ENCODE measurements at regions not wholly inside any gene's neighbourhood (a gene's known extent, or its start where the extent isn't known, plus 50 kb on each side); places are given as distances from the start of the nearest gene placed in this dataset.

DNA sequence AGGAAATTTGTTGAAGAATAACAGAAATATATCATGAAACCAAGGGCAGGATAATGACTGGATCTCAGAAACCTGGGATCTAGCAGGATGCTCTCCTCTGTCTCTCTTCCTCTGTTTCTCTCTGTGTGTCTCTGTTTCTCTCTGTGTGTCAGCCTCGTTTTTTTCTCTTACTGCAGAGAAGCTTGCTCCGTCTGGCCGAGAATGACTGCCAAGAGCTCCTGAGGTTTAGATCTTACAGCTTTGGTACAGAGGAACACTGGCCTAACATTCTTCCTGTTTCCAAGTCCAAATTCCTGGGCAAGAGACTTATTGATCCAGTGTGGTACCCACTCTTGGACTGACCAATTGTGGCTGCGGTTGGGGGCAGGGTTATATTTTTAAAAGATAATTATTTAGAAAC, 564.0 kb downstream of the XPNPEP1 start:
- Histone ChIP-seq H3K4me3 (ENCODE audit: low read depth, low read length) (no peak overlapping the region), H3K4me1 (no peaks in the 10 kb centered on the region), H3K36me3 (no peaks in the 10 kb centered on the region), H3K9me3 (no peaks in the 10 kb centered on the region), H3K27me3 (no peaks in the 10 kb centered on the region)
- TF ChIP-seq, protein P1, sequence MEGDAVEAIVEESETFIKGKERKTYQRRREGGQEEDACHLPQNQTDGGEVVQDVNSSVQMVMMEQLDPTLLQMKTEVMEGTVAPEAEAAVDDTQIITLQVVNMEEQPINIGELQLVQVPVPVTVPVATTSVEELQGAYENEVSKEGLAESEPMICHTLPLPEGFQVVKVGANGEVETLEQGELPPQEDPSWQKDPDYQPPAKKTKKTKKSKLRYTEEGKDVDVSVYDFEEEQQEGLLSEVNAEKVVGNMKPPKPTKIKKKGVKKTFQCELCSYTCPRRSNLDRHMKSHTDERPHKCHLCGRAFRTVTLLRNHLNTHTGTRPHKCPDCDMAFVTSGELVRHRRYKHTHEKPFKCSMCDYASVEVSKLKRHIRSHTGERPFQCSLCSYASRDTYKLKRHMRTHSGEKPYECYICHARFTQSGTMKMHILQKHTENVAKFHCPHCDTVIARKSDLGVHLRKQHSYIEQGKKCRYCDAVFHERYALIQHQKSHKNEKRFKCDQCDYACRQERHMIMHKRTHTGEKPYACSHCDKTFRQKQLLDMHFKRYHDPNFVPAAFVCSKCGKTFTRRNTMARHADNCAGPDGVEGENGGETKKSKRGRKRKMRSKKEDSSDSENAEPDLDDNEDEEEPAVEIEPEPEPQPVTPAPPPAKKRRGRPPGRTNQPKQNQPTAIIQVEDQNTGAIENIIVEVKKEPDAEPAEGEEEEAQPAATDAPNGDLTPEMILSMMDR (IDR thresholded peaks at IDR 0.05; ENCODE audit: low read depth, low read length) = no peak
- no peak for DNase-seq

GRCh38 chr10:109358325-109358724, 565.0 kb downstream of the XPNPEP1 start:
- Histone ChIP-seq H3K27me3 (no peaks in the 10 kb centered on the region), H3K36me3 (no peaks in the 10 kb centered on the region), H3K4me1 (no peaks in the 10 kb centered on the region), H3K9me3 (no peaks in the 10 kb centered on the region), H3K4me3 (ENCODE audit: low read depth, low read length) (no peak overlapping the region)
- DNase-seq = no peak
- TF ChIP-seq, protein P1 (IDR thresholded peaks at IDR 0.05; ENCODE audit: low read depth, low read length) = no peak

DNA sequence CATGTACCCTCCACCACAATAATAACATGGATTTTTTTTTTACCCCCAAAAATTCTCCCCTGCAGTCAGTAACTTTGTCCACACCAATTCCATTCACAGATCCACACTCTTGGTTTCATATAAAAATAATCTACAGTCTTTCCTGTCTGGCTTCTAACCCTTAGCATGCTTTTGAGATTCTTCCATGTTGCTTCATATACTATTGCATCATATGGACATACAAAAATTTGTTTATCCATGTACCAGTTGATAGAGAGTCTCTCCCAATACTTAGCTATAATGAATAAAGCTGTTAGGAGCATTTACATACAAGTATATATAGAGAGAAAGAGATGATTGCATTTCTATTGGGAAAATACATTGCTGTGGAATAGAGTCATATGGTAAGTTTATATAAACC, 575.0 kb downstream of the XPNPEP1 start:
- H3K4me1 ChIP-seq = no peaks in the 10 kb centered on the region
- no peaks in the 10 kb centered on the region for H3K9me3 ChIP-seq
- H3K36me3 ChIP-seq = no peaks in the 10 kb centered on the region

DNA sequence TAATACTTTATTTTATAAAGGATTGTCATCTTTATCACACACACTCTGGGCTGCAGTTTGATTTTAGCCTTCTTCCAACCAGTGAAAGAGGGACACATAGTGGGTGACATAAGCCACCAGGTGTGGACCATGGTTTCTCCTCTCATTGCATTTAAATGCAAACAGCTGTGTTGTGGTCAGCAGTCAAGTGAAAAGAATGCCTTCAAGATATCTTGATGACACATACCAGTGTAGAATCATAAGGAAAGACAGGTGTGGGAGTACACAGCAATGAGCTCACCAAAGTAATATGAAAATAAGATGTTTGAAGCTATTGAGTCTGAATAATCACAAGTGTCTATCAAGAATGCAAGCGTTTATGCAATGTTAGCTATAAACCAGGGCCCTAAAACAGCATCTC, 580.0 kb downstream of the XPNPEP1 start:
- no peaks in the 10 kb centered on the region for H3K27me3 ChIP-seq
- no peaks in the 10 kb centered on the region for H3K4me1 ChIP-seq
- no peaks in the 10 kb centered on the region for H3K36me3 ChIP-seq
- no peak overlapping the region for H3K4me3 ChIP-seq (ENCODE audit: low read depth, low read length)
- TF ChIP-seq, protein P1 (IDR thresholded peaks at IDR 0.05; ENCODE audit: low read depth, low read length) = no peak
- H3K9me3 ChIP-seq = no peaks in the 10 kb centered on the region
- DNase-seq = no peak

More for the DNA sequence above, 575.0 kb downstream of the XPNPEP1 start:
- Histone ChIP-seq H3K4me3 (ENCODE audit: low read depth, low read length) (no peak overlapping the region), H3K27me3 (no peaks in the 10 kb centered on the region)
- TF ChIP-seq, protein P1 (IDR thresholded peaks at IDR 0.05; ENCODE audit: low read depth, low read length) = no peak
- no peak for DNase-seq

DNA sequence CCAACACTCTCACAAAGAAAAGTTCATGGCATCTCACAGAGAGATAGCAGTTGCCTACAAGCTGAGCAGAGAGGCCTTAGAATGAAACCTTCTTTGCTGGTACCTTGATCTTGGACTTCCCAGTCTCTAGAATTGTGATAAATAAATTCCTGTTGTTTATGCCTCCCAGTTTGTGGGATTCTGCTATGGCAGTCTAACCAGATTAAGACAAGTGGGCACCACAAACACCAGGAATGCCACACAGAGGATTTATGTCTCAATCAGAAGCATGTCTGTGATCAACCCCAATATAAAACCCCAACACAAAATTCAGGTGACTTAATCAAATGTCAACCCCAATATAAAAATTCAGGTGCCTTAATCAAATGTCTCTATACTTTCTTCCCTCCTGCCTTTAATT, 581.3 kb downstream of the XPNPEP1 start:
- H3K27me3 ChIP-seq = no peaks in the 10 kb centered on the region
- DNase-seq = no peak
- H3K36me3 ChIP-seq = no peaks in the 10 kb centered on the region
- no peaks in the 10 kb centered on the region for H3K9me3 ChIP-seq
- TF ChIP-seq, protein P1 (IDR thresholded peaks at IDR 0.05; ENCODE audit: low read depth, low read length) = no peak
- H3K4me1 ChIP-seq = no peaks in the 10 kb centered on the region
- H3K4me3 ChIP-seq (ENCODE audit: low read depth, low read length) = no peak overlapping the region

DNA sequence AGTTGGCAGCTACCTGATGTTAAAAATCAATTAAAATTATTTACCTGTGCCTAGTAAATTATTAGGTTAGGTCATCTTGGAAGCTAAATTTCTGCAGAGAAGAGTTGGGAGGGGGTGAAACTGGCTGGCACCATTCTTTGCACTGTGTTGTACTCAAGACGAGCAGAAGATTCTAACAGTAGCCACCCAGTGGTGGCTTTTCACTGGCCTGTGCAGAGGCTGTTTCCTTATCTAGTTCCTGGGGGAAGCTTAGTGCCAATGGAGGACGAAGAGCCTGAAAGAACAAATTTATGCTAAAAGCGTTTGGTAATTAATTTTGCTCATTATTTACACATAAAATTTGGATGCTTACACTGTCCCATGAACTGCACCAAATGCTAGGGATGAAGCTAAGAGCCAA, 595.3 kb downstream of the XPNPEP1 start:
- Histone ChIP-seq H3K27me3 (no peaks in the 10 kb centered on the region), H3K9me3 (no peaks in the 10 kb centered on the region), H3K4me3 (ENCODE audit: low read depth, low read length) (no peak overlapping the region), H3K4me1 (no peaks in the 10 kb centered on the region), H3K36me3 (no peaks in the 10 kb centered on the region)
- TF ChIP-seq, protein P1 (IDR thresholded peaks at IDR 0.05; ENCODE audit: low read depth, low read length) = no peak
- DNase-seq = no peak
